ENCODE measurements at regions not wholly inside any gene's neighbourhood (a gene's known extent, or its start where the extent isn't known, plus 50 kb on each side); places are given as distances from the start of the nearest gene placed in this dataset.
"Not testable (repeated sequence)": the region's sequence is repeated elsewhere in the genome, so short reads cannot be mapped to it uniquely, and the experiment has no call there.

- Mint-ChIP-seq H3K27ac (no peak overlapping the region), H3K4me1 (ENCODE audit: low read depth) (no peaks in the 10 kb centered on the region), H3K9me3 (peaks cover 15% of the 10 kb centered on the region), H3K36me3 (ENCODE audit: low read depth) (no peaks in the 10 kb centered on the region), H3K27me3 (no peaks in the 10 kb centered on the region), H3K4me3 (no peak overlapping the region)
- DNase-seq = no peak
Measured at GRCh38 chr2:82007071-82007664, 1702.6 kb upstream of the LRRTM1 start.

GRCh38 chr2:82005889-82006288, 1701.3 kb upstream of the LRRTM1 start:
- not testable (repeated sequence) for H3K4me3 Mint-ChIP-seq, H3K27ac Mint-ChIP-seq

DNA sequence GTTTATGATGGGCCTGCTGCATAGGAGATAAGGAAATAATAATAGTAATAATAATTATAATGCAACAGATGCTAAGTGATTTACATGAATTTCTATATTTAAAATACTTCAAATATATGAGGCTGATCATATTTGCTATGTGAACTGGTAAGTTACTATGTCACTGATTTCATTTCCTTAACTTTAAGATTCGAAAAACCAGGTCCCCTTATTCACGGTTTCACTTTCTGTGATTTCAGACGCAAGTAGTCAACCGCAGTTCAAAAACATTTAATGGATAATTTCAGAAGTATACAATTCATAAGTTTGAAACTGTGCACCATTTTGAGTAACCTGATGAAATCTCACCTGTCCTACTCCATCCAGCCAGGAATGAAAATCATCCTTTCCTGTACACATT, 1697.1 kb upstream of the LRRTM1 start:
- H3K27ac Mint-ChIP-seq = no peak overlapping the region
- no peak overlapping the region for H3K4me3 Mint-ChIP-seq
- H3K4me1 Mint-ChIP-seq (ENCODE audit: low read depth) = no peaks in the 10 kb centered on the region
- H3K27me3 Mint-ChIP-seq = no peaks in the 10 kb centered on the region
- DNase-seq = no peak
- no peaks in the 10 kb centered on the region for H3K36me3 Mint-ChIP-seq (ENCODE audit: low read depth)
- H3K9me3 Mint-ChIP-seq = peaks cover 8% of the 10 kb centered on the region

More at GRCh38 chr2:82005889-82006288, 1701.3 kb upstream of the LRRTM1 start:
- H3K4me1 Mint-ChIP-seq (ENCODE audit: low read depth); H3K36me3 Mint-ChIP-seq (ENCODE audit: low read depth); DNase-seq; H3K27me3 Mint-ChIP-seq: not testable (repeated sequence)
- peaks cover 15% of the 10 kb centered on the region for H3K9me3 Mint-ChIP-seq

GRCh38 chr2:82000606-82001005, 1696.1 kb upstream of the LRRTM1 start:
- peaks cover 4% of the 10 kb centered on the region for H3K9me3 Mint-ChIP-seq
- no peaks in the 10 kb centered on the region for H3K36me3 Mint-ChIP-seq (ENCODE audit: low read depth)
- no peak overlapping the region for H3K4me3 Mint-ChIP-seq
- no peaks in the 10 kb centered on the region for H3K27me3 Mint-ChIP-seq
- DNase-seq = no peak
- no peaks in the 10 kb centered on the region for H3K4me1 Mint-ChIP-seq (ENCODE audit: low read depth)
- H3K27ac Mint-ChIP-seq = no peak overlapping the region

DNA sequence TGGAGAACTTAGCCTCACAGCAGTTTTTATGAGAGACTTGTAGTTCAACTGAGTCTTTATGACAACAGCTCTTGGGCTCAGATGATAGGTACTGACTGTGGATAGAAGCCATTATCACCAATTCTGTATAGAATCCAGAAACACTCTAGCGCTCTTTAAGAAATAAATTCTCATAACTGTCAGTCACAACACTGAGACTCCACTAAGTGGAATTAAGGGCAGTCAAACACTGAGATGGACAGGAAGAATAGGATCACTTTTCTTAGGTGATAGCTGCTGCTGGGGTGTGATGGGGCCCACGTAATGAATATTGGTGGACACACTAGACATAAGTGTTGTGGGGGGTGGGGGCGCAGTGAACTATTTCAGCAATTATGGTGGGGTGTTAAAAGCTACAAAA, 1691.8 kb upstream of the LRRTM1 start:
- no peak overlapping the region for H3K4me3 Mint-ChIP-seq
- H3K27me3 Mint-ChIP-seq = no peaks in the 10 kb centered on the region
- no peaks in the 10 kb centered on the region for H3K4me1 Mint-ChIP-seq (ENCODE audit: low read depth)
- DNase-seq = no peak
- no peak overlapping the region for H3K27ac Mint-ChIP-seq
- H3K36me3 Mint-ChIP-seq (ENCODE audit: low read depth) = no peaks in the 10 kb centered on the region
- H3K9me3 Mint-ChIP-seq = no peaks in the 10 kb centered on the region

GRCh38 chr2:81991282-81991681, 1686.7 kb upstream of the LRRTM1 start:
- Mint-ChIP-seq H3K36me3 (ENCODE audit: low read depth) (no peaks in the 10 kb centered on the region), H3K4me1 (ENCODE audit: low read depth) (no peaks in the 10 kb centered on the region), H3K27me3 (no peaks in the 10 kb centered on the region), H3K4me3 (no peak overlapping the region), H3K27ac (no peak overlapping the region), H3K9me3 (peaks cover 5% of the 10 kb centered on the region)
- DNase-seq = no peak

DNA sequence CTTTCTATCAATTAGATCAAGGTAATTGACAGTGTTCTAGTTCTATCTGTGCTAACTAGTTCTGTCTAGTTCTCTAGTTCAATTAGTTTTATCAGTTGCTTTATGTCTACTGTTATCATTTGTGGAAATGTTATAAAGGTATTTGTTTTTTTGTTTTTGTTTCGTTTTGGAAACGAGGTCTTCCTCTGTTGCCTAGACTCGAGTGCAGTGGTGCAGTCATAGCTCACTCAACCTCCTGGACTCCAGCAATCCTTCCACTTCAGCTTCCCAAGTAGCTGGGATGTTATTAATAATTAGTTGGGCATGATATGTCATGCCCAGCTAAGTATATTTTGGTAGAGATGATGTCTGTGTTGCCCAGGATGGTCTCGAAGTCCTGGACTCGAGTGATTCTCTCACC, 1682.8 kb upstream of the LRRTM1 start:
- Mint-ChIP-seq H3K4me1 (ENCODE audit: low read depth) (no peaks in the 10 kb centered on the region), H3K36me3 (ENCODE audit: low read depth) (no peaks in the 10 kb centered on the region), H3K27ac (no peak overlapping the region), H3K27me3 (no peaks in the 10 kb centered on the region), H3K4me3 (no peak overlapping the region), H3K9me3 (peaks cover 8% of the 10 kb centered on the region)
- no peak for DNase-seq

DNA sequence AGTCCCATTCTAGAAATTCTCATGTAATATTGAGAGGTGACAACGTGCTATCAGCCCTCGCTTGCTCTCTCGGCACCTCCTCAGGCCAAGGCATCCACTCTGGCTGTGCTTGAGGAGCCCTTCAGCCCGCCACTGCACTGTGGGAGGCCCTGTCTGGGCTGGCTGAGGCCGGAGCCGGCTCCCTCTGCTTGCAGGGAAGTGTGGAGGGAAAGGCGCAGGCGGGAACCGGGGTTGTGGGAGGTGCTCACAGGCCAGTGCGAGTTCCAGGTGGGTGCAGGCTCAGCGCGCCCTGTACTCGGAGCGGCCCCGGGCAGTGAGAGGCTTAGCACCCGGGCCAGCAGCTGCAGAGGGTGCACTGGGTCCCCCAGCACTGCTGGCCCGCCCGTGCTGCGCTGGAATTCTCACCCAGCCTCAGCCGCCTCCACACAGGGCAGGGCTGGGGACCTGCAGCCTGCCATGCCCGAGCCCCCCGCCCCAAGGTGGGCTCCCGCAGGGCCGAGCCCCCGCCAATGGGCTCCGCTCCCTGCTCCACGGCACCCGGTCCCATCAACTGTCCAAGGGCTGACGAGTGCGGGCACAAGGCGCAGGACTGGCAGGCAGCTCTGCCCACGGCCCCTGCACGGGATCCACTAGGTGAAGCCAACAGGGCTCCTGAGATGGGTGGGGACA, 1680.6 kb upstream of the LRRTM1 start:
- H3K27ac Mint-ChIP-seq = no peak overlapping the region
- H3K9me3 Mint-ChIP-seq = peaks cover 12% of the 10 kb centered on the region
- no peaks in the 10 kb centered on the region for H3K27me3 Mint-ChIP-seq
- H3K4me3 Mint-ChIP-seq = no peak overlapping the region
- no peaks in the 10 kb centered on the region for H3K36me3 Mint-ChIP-seq (ENCODE audit: low read depth)
- no peaks in the 10 kb centered on the region for H3K4me1 Mint-ChIP-seq (ENCODE audit: low read depth)
- DNase-seq = no peak

DNA sequence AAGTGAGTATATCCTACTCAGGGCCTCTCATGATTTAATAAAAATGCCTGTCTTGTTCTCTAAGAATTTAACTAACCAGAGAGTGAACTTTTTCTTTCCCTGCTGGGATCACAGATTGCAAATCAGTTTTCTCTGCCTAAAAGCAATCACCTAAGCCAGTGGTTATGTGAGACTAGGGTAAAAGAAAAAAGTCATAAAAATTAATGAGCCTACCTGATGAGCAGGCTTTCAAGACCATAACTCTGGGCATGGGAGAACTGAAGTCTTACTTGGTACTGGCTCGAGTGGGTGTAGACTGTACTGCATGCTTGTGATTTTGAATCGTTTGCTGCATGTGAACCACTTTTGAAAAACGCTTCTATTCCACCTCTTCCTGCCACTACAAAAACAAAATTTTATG, 1677.0 kb upstream of the LRRTM1 start:
- Mint-ChIP-seq H3K4me3 (no peak overlapping the region), H3K27ac (no peak overlapping the region), H3K4me1 (ENCODE audit: low read depth) (no peaks in the 10 kb centered on the region), H3K27me3 (no peaks in the 10 kb centered on the region), H3K36me3 (ENCODE audit: low read depth) (no peaks in the 10 kb centered on the region), H3K9me3 (peaks cover 15% of the 10 kb centered on the region)
- no peak for DNase-seq

DNA sequence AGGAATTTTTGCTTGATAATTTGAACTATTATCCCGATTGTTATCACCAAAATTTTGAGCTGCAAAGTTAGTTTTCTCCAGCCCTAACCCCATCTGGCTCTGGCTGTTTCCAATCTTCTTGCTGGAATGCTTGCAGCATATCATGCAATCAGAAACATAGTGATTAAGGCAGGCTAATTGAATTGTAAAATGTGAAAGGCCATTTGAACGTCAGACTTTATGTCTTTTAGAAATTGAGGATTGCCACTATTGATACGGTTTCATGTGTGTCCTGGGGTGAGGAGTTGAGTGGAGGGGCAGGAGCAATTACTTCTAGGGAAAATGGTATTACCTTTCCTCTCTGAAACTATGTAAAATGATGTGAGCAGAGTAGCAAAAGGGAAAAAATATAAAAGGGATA, 1674.5 kb upstream of the LRRTM1 start:
- Mint-ChIP-seq H3K27ac (no peak overlapping the region), H3K4me1 (ENCODE audit: low read depth) (no peaks in the 10 kb centered on the region), H3K36me3 (ENCODE audit: low read depth) (no peaks in the 10 kb centered on the region), H3K4me3 (no peak overlapping the region), H3K27me3 (no peaks in the 10 kb centered on the region), H3K9me3 (peaks cover 15% of the 10 kb centered on the region)
- DNase-seq = no peak

DNA sequence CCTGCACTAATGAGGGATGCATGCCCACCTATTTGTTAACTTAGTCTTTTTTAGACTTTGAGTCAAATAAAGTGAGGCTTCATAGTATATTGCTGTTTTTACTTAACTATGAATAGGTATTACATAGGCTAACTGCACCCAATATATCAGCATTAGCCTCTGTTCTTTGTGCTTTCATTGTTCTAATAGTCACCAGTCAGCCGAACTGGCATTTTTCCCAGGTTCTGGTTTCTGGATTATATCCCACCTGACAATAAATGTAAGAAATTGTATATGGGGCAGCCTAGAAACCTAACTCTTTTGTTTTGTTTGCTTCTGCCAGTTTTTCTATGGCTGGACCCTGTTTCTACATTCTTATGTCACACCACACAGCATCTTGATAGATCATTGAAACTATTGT, 1672.4 kb upstream of the LRRTM1 start:
- H3K27me3 Mint-ChIP-seq = no peaks in the 10 kb centered on the region
- no peak overlapping the region for H3K4me3 Mint-ChIP-seq
- no peak for DNase-seq
- H3K36me3 Mint-ChIP-seq (ENCODE audit: low read depth) = no peaks in the 10 kb centered on the region
- H3K4me1 Mint-ChIP-seq (ENCODE audit: low read depth) = no peaks in the 10 kb centered on the region
- H3K27ac Mint-ChIP-seq = no peak overlapping the region
- H3K9me3 Mint-ChIP-seq = peaks cover 18% of the 10 kb centered on the region

- Mint-ChIP-seq H3K36me3 (ENCODE audit: low read depth) (no peaks in the 10 kb centered on the region), H3K27me3 (no peaks in the 10 kb centered on the region), H3K4me3 (no peak overlapping the region), H3K9me3 (peaks cover 13% of the 10 kb centered on the region), H3K4me1 (ENCODE audit: low read depth) (no peaks in the 10 kb centered on the region), H3K27ac (no peak overlapping the region)
- no peak for DNase-seq
Measured at GRCh38 chr2:81974216-81974615, 1669.7 kb upstream of the LRRTM1 start.

DNA sequence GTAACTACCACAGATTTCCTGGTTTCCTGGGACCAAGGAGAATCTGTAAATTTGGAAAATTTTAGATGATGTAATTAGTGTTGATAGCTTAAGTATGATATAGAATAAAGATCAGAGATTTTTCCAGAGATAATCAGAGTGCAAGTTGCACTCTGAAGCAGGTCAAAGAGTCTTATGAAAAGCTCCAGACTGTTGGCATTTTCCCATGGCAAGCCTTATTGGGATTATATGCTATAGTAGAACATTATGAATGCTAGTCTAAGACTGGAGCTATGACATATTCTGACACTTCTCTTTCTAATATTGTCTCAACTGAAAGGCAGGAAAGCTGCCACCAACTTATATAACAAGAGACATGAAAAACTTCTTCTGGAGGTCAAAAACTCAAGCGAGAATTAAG, 1638.3 kb upstream of the LRRTM1 start:
- H3K36me3 Mint-ChIP-seq (ENCODE audit: low read depth) = no peaks in the 10 kb centered on the region
- H3K4me1 Mint-ChIP-seq (ENCODE audit: low read depth) = no peaks in the 10 kb centered on the region
- no peaks in the 10 kb centered on the region for H3K27me3 Mint-ChIP-seq
- no peak overlapping the region for H3K27ac Mint-ChIP-seq
- no peak overlapping the region for H3K4me3 Mint-ChIP-seq
- peaks cover 28% of the 10 kb centered on the region for H3K9me3 Mint-ChIP-seq
- no peak for DNase-seq

DNA sequence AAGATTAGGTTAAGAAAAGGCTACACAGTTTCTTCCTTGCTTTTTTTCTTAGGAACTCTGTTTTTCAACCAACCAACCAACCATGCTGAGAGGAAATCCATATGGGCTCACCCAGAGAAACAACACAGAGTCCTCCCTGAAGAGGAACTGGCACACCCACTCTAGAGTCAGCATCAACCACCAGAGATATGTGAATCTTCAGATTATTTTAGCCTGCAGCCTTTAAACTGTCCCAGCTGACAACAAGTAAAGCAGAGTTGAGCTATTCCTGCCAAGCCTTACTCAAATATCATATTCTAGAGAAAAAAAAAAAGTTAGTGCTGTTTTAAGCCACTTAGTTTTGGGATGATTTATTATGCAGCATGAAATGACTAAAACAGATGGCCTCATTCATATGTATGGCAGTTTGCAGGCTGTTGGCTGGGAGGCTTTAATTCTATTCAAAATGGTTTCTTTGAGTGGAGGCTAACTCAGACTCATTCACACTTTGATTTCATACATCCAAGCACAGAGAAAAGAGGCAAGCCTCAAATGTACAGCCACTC, 1637.7 kb upstream of the LRRTM1 start:
- no peak overlapping the region for H3K27ac Mint-ChIP-seq
- no peaks in the 10 kb centered on the region for H3K36me3 Mint-ChIP-seq (ENCODE audit: low read depth)
- no peaks in the 10 kb centered on the region for H3K4me1 Mint-ChIP-seq (ENCODE audit: low read depth)
- no peak overlapping the region for H3K4me3 Mint-ChIP-seq
- DNase-seq = no peak
- H3K27me3 Mint-ChIP-seq = no peaks in the 10 kb centered on the region
- H3K9me3 Mint-ChIP-seq = peaks cover 25% of the 10 kb centered on the region

GRCh38 chr2:81940266-81940955, 1635.9 kb upstream of the LRRTM1 start:
- DNase-seq = no peak
- Mint-ChIP-seq H3K9me3 (peaks cover 20% of the 10 kb centered on the region), H3K4me3 (no peak overlapping the region), H3K36me3 (ENCODE audit: low read depth) (no peaks in the 10 kb centered on the region), H3K27me3 (no peaks in the 10 kb centered on the region), H3K4me1 (ENCODE audit: low read depth) (no peaks in the 10 kb centered on the region), H3K27ac (no peak overlapping the region)
